ENCODE measurements at regions not wholly inside any gene's neighbourhood (a gene's known extent, or its start where the extent isn't known, plus 50 kb on each side); places are given as distances from the start of the nearest gene placed in this dataset.

GRCh38 chr2:163397451-163397850 is 338.4 kb downstream of the FIGN start:
- no peak overlapping the region for H3K4me3 ChIP-seq (ENCODE audit: low read depth, low read length)
- ChIA-PET POLR2A (no interaction called here), CTCF (no interaction called here)
- TF ChIP-seq, protein P1, sequence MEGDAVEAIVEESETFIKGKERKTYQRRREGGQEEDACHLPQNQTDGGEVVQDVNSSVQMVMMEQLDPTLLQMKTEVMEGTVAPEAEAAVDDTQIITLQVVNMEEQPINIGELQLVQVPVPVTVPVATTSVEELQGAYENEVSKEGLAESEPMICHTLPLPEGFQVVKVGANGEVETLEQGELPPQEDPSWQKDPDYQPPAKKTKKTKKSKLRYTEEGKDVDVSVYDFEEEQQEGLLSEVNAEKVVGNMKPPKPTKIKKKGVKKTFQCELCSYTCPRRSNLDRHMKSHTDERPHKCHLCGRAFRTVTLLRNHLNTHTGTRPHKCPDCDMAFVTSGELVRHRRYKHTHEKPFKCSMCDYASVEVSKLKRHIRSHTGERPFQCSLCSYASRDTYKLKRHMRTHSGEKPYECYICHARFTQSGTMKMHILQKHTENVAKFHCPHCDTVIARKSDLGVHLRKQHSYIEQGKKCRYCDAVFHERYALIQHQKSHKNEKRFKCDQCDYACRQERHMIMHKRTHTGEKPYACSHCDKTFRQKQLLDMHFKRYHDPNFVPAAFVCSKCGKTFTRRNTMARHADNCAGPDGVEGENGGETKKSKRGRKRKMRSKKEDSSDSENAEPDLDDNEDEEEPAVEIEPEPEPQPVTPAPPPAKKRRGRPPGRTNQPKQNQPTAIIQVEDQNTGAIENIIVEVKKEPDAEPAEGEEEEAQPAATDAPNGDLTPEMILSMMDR (IDR thresholded peaks at IDR 0.05; ENCODE audit: insufficient read depth, low read length, missing control alignments): no peak
- no peak for DNase-seq (ENCODE audit: low read depth, low spot score)

DNA sequence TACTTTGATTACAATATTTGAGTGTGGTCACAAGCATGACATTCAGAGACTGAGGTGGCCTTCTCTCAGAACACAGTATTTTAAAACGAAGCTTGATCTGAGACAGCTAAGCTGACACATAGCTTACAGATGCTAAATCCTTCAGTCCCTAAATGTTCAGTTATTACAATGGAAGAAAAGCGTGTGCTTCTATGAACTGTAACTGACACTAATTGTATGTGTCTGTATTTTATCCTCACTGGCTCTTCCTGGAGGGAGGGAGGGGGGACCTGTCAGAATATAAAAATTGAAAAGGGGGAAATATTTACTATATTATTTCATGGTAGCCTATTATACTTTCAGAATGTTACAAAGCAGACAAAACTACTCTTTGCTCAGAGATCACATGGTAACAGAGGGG is 340.2 kb downstream of the FIGN start:
- H3K4me3 ChIP-seq (ENCODE audit: low read depth, low read length): no peak overlapping the region

GRCh38 chr2:163389838-163390237 is 346.0 kb downstream of the FIGN start:
- no peak overlapping the region for H3K4me3 ChIP-seq (ENCODE audit: low read depth, low read length)
- CTCF ChIA-PET: interaction anchor here (1.1 kb wide), 1 partner anchor 671 kb away, joined by 3 read pairs; no protein-coding TSS in a partner anchor
- POLR2A ChIA-PET: no interaction called here
- DNase-seq (ENCODE audit: low read depth, low spot score): no peak
- TF ChIP-seq, protein P1 (IDR thresholded peaks at IDR 0.05; ENCODE audit: insufficient read depth, low read length, missing control alignments): no peak

More for the DNA sequence above, 340.2 kb downstream of the FIGN start:
- CTCF ChIA-PET: no interaction called here
- TF ChIP-seq, protein P1 (IDR thresholded peaks at IDR 0.05; ENCODE audit: insufficient read depth, low read length, missing control alignments): no peak
- DNase-seq (ENCODE audit: low read depth, low spot score): no peak
- POLR2A ChIA-PET: no interaction called here

DNA sequence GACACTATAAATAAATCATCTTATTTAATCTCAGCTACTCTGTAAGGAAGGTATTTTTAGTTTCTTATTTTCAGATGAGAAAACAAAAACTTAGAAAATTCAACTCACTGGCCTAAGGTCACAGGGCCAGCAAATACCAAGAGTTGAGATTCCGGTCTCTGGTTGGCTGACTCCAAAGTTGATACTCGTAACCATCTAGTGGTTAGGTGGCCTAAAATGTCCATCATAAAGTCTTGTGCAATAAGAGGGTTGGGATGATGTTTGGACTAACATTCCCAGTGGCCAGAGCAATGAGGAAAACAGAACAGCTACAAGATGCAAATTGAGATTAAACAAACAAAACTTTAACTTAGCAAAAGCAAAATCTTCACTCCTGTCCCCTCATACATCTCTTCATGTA is 360.3 kb downstream of the FIGN start:
- TF ChIP-seq, protein P1 (IDR thresholded peaks at IDR 0.05; ENCODE audit: insufficient read depth, low read length, missing control alignments): no peak
- H3K4me3 ChIP-seq (ENCODE audit: low read depth, low read length): no peak overlapping the region
- CTCF ChIA-PET: no interaction called here
- POLR2A ChIA-PET: no interaction called here
- no peak for DNase-seq (ENCODE audit: low read depth, low spot score)

GRCh38 chr2:163375070-163375469 is 360.7 kb downstream of the FIGN start:
- TF ChIP-seq, protein P1 (IDR thresholded peaks at IDR 0.05; ENCODE audit: insufficient read depth, low read length, missing control alignments): no peak
- no peak overlapping the region for H3K4me3 ChIP-seq (ENCODE audit: low read depth, low read length)
- CTCF ChIA-PET: no interaction called here
- DNase-seq (ENCODE audit: low read depth, low spot score): no peak
- POLR2A ChIA-PET: no interaction called here

DNA sequence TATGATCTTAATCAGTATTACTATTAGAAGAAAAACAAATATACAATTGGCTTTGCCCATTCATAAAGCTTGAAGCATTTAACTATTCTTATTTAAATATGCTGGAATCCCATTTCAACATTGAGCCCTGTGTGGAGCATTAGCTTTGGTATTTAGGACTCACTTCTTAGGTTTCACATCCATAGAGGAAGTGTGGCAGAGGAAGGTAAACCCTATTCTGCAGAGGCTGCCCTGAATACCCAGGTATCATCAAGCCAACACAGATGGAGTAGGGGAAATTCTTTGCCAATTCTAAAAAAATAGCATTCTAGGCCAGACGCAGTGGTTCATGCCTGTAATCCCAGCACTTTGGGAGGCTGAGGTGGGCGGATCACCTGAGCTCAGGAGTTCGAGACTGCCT is 361.5 kb downstream of the FIGN start:
- TF ChIP-seq, protein P1 (IDR thresholded peaks at IDR 0.05; ENCODE audit: insufficient read depth, low read length, missing control alignments): no peak
- DNase-seq (ENCODE audit: low read depth, low spot score): no peak
- ChIA-PET CTCF (no interaction called here), POLR2A (no interaction called here)
- H3K4me3 ChIP-seq (ENCODE audit: low read depth, low read length): no peak overlapping the region
